ENCODE measurements at regions not wholly inside any gene's neighbourhood (a gene's known extent, or its start where the extent isn't known, plus 50 kb on each side); places are given as distances from the start of the nearest gene placed in this dataset.
A peak's percentile ranks its signal among the peaks of the same experiment; 100 is the strongest.

DNA sequence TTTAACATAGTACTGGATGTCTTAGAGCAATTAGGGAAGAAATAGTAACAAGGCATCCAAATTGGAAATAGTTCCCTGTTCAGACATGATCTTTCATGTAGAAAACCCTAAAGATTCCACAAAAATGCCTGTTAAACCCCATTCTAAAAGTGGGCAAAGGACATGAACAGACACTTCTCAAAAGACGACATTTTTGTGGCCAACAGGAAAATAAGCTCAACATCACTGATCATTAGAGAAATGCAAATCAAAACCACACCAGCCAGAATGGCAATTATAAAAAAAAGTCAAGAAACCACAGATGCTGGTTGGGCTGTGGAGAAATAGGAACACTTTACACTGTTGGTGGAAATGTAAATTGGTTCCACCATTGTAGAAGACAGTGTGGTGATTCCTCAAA, 109.9 kb upstream of the MOCS1 start:
- no peak for DNase-seq (ENCODE audit: low read depth in 1 of 2, low spot score in 1 of 2)
- H3K27me3 ChIP-seq (ENCODE audit: insufficient read depth, poor library complexity, severe bottlenecking): peaks cover 2% of the 10 kb centered on the region
- no peak overlapping the region for H3K27ac ChIP-seq (replicated peaks)
- TF ChIP-seq CTCF (IDR thresholded peaks at IDR 0.05; ENCODE audit: insufficient read depth, low read length) (no peak), POLR2AphosphoS5 (IDR thresholded peaks at IDR 0.05; ENCODE audit: low read depth) (no peak), GABPA (IDR thresholded peaks at IDR 0.05; ENCODE audit: low read depth) (no peak), REST (IDR thresholded peaks at IDR 0.05; ENCODE audit: insufficient replicate concordance, low read depth) (no peak), SPI1 (IDR thresholded peaks at IDR 0.05; ENCODE audit: borderline replicate concordance, low read depth) (no peak)
- no peak overlapping the region for H3K4me3 ChIP-seq (replicated peaks; ENCODE audit: insufficient read depth, low read length)

GRCh38 chr6:40042232-40042631, 108.0 kb upstream of the MOCS1 start:
- TF ChIP-seq POLR2AphosphoS5 (IDR thresholded peaks at IDR 0.05; ENCODE audit: low read depth) (no peak), CTCF (IDR thresholded peaks at IDR 0.05; ENCODE audit: insufficient read depth, low read length) (no peak), REST (IDR thresholded peaks at IDR 0.05; ENCODE audit: insufficient replicate concordance, low read depth) (no peak), SPI1 (IDR thresholded peaks at IDR 0.05; ENCODE audit: borderline replicate concordance, low read depth) (no peak), GABPA (IDR thresholded peaks at IDR 0.05; ENCODE audit: low read depth) (no peak)
- Histone ChIP-seq H3K27ac (replicated peaks) (no peak overlapping the region), H3K27me3 (ENCODE audit: insufficient read depth, poor library complexity, severe bottlenecking) (peaks cover 2% of the 10 kb centered on the region), H3K4me3 (replicated peaks; ENCODE audit: insufficient read depth, low read length) (no peak overlapping the region)
- DNase-seq (ENCODE audit: low read depth in 1 of 2, low spot score in 1 of 2): peak in 1 of 2 experiments; percentile 3

GRCh38 chr6:40039042-40039441, 104.8 kb upstream of the MOCS1 start:
- Histone ChIP-seq H3K4me3 (replicated peaks; ENCODE audit: insufficient read depth, low read length) (no peak overlapping the region), H3K27me3 (ENCODE audit: insufficient read depth, poor library complexity, severe bottlenecking) (peaks cover 2% of the 10 kb centered on the region), H3K27ac (replicated peaks) (no peak overlapping the region)
- no peak for TF ChIP-seq GABPA (IDR thresholded peaks at IDR 0.05; ENCODE audit: low read depth)
- no peak for TF ChIP-seq CTCF (IDR thresholded peaks at IDR 0.05; ENCODE audit: insufficient read depth, low read length)
- no peak for TF ChIP-seq REST (IDR thresholded peaks at IDR 0.05; ENCODE audit: insufficient replicate concordance, low read depth)
- no peak for TF ChIP-seq SPI1 (IDR thresholded peaks at IDR 0.05; ENCODE audit: borderline replicate concordance, low read depth)
- DNase-seq (ENCODE audit: low read depth in 1 of 2, low spot score in 1 of 2): no peak

Measured in HL-60 (cell line).